NCI-H2107 treated with DMSO at 0.1 percent for 48 hours (cell line): ENCODE measurements at regions not wholly inside any gene's neighbourhood (a gene's known extent, or its start where the extent isn't known, plus 50 kb on each side); places are given as distances from the start of the nearest gene placed in this dataset.

Experiments
- DNase-seq: peaks from one replicate; lab custom pipeline; 2025; ENCODE audit not compliant: unreplicated experiment; lab: John Stamatoyannopoulos, UW

DNA sequence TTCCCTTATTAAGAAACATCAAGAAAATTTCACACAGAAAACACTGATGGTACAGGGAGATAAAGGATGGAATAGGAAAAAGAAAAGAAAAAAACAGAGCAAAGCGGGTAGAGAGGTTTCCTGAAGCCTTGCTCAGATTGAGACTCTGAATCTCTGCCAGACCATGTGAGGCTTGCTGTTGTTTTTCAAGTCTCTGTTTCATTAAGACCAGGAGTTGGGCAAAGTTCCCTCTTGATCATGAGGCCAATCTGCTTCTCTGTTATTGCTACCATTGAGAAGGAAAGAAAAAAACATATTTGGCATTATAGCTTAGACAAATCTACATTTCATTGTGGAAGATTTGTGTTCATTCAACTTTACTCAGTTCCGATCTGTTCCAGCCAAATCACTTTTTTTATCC lies 201.6 kb upstream of the SOX9 start:
- no peak for DNase-seq

DNA sequence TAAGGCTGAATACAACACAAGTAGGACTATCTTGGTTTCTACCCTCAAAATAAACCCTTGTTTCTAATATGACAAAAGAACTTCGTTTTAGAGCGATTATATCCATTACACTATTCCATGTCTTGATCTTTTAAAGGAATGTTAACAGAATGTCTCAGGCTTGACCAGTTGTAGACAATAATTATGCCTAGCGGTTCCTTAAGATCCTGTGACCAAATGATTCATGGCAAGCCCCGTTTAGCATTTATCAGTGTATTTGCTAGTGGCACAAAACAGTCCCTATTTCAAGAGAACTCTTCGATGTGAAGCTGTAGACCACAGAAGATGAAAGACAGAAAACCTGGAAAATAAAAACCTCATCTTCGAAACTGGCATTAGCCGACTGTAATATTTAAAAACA lies 200.9 kb upstream of the SOX9 start:
- no peak for DNase-seq

DNA sequence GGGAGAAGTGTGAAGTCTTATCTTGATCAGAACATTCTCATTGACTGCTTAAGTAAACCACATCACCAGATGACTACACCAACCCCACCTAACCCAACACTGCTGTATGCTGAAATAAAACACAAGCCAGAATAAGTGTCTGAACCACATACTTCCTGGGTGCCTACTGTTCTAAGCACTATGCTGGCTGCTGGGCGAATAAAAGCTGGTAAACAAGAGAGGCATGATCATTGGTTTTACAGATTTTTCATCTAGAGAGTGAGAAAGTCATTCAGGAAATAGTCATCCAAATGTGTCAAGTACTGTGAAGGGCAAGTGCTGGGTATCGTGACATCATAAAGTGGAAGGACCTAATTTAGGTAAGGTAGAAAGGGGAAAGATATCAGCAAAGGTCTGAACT lies 199.0 kb upstream of the SOX9 start:
- peak; percentile 11 for DNase-seq

- DNase-seq: no peak
These were observed 198.4 kb upstream of the SOX9 start for GRCh38 chr17:71922439-71922838.

DNA sequence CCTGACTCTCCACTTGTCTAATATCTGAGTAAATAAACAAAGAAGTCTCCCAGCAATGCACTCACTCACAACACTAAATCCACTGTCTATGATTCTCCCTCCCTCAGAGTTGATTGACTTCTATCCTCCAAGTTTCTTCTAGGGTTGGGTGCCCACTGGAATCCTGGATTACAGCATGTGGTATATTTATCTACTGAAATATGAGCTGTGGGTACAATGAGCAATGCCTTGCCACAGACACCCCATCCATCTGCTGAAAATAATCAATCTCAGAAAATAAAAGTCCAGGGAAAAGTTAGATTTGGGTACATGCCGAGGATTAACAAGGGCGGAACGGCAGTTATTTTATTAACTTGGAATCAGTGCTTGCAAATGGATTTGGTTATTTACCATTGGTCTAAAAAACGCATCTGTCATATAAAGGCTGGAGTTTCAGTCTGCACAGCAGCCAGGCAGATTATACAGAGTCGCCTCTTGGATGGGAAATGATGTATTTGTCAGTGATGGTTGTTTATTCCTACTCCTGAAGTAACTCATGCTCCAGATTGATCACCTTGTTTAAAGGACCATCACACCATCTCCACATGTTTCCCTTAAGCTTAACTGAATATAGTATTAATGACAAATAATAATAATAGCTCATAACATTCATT lies 193.9 kb upstream of the SOX9 start:
- DNase-seq: no peak

DNA sequence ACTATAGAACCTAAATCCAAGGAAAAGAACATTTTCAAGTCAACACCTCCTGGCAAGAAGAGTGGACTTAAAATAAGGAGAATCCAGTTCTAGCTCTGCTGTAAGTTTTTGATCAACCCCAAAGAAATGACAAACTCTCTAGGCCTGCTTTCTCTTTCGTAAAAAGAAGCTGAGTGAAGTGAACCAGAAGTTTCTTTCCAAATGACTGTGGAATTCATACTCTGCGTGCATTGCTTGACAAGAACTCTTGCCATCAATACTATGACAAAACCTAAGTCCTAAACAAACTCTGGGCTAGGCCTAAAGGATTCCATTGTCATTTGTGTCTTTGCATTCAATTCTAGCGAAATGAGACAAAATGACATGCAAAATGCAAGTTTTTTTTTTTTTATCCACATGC lies 187.5 kb upstream of the SOX9 start:
- no peak for DNase-seq

GRCh38 chr17:71934520-71934919 lies 186.3 kb upstream of the SOX9 start:
- DNase-seq: no peak

- no peak for DNase-seq
These were observed 185.5 kb upstream of the SOX9 start for GRCh38 chr17:71935341-71935740.

DNA sequence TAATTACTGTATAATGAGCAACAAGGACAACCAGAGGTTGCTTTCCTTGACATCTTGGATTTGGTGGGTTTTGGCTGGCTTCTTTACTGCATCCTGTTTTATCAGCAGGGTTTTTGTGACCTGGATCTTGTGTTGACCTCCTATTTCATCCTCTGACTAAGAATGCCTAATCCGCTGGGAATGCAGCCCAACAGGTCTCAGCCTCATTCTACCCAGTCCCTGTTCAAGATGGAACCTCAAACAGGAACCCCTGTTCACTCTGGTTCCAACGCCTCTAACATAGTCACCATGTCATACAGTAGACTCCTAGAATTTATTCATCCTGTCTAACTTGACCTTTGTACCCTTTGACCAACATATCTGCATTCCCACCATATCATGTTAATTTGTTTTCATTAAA lies 183.8 kb upstream of the SOX9 start:
- no peak for DNase-seq

GRCh38 chr17:71937914-71938313 lies 182.9 kb upstream of the SOX9 start:
- DNase-seq: no peak

DNA sequence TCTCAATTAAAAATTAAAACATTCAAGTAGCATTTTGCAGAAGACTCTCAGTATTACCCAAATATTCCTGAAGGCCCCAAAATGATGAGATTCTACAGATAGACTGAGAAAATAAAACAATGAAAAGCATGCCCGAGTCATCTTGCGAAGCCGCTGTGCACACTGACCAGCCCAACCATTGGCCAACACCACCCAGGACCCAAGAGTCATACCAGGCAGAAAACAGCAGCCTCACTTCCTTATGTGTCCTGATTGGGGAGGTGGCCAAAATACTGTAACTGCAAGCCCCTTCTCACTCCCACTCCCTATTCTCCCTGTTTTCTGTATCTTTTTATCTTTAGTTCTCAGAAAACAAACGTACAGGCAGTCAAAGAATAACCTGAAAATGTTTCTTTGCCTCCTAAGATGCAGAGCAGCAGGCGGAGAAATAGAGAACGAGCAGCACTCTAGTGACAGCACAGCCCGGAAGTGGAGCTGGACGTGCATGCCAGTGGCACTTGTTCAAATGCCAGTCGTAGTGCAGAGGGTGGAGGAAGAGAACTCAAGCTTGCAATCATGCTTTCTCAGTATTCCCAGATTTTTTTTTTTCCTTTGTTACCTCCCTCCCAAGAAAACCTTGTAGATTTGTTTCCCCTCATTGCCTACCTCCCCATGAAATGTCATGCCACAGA lies 182.3 kb upstream of the SOX9 start:
- no peak for DNase-seq

GRCh38 chr17:71941920-71942319 lies 178.9 kb upstream of the SOX9 start:
- no peak for DNase-seq

DNA sequence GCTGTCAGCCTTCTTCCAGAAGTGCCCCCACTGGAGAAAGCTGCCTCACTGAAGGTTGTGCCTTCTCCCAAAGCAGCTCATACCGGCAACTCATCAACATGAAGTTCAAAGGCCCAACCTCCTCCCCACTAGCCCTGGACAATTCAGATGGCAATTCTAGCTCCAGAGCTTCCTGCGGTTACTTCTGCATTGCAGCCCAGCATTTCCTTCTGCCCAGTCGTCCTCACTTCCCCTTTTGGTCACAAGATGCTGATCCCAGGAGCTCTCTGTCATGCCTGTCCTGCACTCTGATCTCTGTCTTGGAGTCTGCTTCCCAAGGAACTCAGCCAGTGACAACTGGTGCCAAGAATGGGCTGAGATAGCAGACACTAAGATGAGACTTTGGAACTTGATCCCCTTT lies 178.2 kb upstream of the SOX9 start:
- no peak for DNase-seq

DNA sequence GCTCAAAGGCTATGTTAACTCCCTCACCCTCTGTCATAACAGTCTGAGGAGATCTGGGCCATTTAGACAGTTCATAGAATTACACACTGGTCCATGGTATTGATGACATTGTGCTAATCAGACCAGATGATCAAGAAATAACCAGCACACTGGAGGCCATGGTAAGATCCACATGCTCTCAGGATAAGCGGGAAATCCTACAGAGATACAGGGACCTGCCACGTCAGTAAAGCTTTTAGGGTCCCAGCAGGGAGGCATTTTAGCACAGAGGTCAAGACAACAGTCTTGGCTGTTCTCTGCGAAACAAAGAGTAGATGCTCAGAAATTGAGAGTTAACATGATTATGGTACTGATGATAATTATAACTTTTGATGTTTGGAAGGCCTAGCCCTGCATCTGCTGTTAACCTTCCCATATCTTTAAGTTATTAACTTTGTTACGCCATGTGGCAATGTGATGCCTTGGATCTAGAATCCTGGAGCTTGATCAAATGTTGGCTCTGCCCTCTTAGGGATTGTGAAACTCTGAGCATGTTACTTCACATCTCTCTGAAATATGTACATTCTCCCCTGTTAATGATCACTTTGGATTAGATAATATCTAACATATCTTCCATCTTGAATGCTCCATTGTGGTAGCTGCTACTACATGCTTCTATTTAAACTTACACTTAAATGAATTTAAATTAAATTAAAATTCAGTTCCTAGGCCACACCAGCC lies 172.0 kb upstream of the SOX9 start:
- no peak for DNase-seq

DNA sequence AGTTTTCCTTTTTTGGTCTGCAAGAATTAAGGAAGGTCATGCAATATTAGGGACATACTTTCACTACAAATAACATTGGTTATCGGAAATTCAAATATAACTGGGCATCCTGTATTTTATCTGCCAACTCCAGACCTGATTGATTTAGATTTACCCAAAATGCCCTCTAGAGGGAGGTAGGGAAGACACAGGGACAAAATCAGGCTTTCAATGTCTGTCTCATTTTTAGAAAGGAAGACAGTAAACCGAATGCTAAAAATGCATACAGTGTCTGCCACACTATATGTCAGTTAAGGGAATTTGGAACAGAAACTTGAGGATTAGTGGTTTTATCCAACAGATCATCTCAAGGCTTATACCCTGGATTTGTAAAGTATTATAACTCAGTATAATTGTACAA lies 161.7 kb upstream of the SOX9 start:
- no peak for DNase-seq

- DNase-seq: no peak
These were observed 157.5 kb upstream of the SOX9 start for GRCh38 chr17:71963351-71963750.

DNA sequence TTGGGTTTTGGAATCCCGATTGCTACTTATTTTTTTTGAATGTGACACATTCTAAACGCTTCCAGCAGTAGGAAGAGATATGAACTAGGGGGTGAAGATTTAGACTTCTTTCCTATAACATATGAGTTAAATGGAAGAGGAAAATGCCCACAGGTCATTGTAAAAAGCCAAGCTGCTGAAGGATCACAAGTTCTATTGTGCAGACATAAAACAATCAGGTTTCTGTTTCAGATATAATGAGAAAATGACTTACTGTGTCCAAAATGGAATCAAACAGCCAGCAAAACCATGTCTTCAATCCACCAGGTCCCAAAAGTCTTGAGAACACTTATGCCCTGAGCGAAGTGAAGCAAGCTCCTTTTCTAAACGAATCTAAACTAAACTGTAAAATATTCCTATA lies 157.0 kb upstream of the SOX9 start:
- DNase-seq: no peak

DNA sequence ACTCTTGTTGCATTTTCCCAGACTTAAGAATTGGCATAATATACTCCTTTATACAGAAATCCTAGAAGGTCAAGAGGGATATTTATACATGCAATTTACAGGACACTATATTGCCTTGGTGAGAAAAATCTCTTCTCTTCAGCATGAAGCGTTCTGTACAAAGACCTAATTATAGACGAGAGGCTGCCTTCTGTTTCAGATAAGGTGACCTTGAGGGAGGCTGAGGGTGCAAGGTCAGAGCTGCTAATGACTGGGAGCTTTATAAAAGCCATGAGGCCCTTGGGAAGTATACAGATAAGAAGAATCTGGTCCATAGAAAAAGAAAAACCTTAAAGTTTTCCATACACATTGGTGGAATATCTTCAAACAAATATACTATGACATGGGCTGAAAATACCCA lies 156.3 kb upstream of the SOX9 start:
- DNase-seq: no peak

- no peak for DNase-seq
These were observed 154.8 kb upstream of the SOX9 start for GRCh38 chr17:71966055-71966454.

DNA sequence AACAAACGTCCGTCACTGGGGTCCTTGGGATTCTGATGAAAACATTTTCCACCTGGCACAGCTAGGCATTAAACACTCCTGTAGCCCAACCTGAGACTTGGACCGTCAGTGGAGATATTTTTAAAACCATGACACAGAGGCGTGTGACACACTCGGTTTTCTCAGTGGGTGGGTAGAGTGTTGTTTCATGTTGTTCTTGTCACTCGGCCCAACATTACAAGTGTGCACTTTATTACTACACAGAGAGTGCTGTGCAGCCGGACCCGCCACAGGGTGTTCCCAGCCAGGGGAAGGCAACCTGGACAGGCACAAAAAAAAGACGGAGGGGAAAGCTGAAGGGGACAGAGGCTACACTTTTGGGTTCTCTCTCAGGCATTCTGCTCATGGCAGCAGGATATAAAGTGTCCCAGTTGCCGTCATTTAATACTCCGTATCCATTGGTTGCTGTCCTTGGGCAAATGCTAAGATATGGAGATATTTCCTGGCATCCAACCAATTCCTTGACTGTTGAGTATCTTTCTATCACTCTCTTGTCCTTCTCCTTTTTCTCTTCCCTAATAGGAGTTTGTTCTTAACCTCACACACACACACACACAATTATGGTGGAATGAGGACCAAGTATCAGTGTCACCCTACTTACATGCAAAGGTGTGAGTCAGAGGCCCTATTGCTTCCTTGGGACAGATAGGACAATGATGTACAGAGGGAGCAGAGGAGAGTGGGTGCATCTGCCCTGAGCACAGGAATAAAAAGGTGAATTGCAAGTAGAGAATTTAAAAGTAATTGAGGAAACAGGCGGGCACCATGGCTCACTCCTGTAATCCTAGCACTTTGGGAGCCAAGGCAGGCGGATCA lies 154.1 kb upstream of the SOX9 start:
- DNase-seq: no peak

- DNase-seq: no peak
These were observed 151.3 kb upstream of the SOX9 start for GRCh38 chr17:71969500-71969899.

- no peak for DNase-seq
These were observed 150.5 kb upstream of the SOX9 start for GRCh38 chr17:71970312-71970711.
